HepG2 (cell line): ENCODE measurements at regions not wholly inside any gene's neighbourhood (a gene's known extent, or its start where the extent isn't known, plus 50 kb on each side); places are given as distances from the start of the nearest gene placed in this dataset.

Source experiments
- ATAC-seq: fragments of 200-7000 bp; cut with Tn5 transposase; 3 replicates; pipeline ENCODE4 v1.9.1; 2020; ENCODE audit warnings: mild to moderate bottlenecking, moderate library complexity
- BruUV-seq: library from RNA; stranded (reverse); fragments of 400-500 nt; replicated peaks from 2 replicates; lab custom pipeline; 2021; lab: Mats Ljungman, UMichigan
- CTCF ChIA-PET: fragments of 300-600 bp; formaldehyde crosslinking; extraction: SDS; loops from one replicate; lab custom pipeline; 2021; ENCODE audit warnings: low total read pairs, inconsistent platforms, low intra/inter-chr PET ratio; lab: Yijun Ruan, JAX
- POLR2A ChIA-PET: fragments of 350-600 bp; sonication (Branson Sonifier 250); formaldehyde crosslinking; loops from one replicate; lab custom pipeline; 2020; ENCODE audit warnings: antibody characterized with exemption, inconsistent platforms; lab: Yijun Ruan, JAX
- DNase-seq: peaks from one replicate; pipeline ENCODE4 v3.0.0-alpha.2; 2015; ENCODE audit warnings: low spot score
- FAIRE-seq: peaks from 3 replicates; lab custom pipeline; 2011; peaks lifted over from hg19 to GRCh38; lab: Jason Lieb, UNC
- H2AFZ ChIP-seq: one replicate; pipeline ENCODE4 v1.6.1; 2011; ENCODE audit warnings: low read length, inconsistent platforms
- H3K27ac ChIP-seq: fragments of 300-600 bp; 3 replicates; pipeline ENCODE4 v1.8.0; 2011; ENCODE audit warnings: mixed run types, mild to moderate bottlenecking, mixed read lengths, low read length, inconsistent platforms; ENCODE audit not compliant: insufficient read depth; ENCODE audit errors: extremely low read length
- H3K27me3 ChIP-seq, 2 experiments: fragments of 200-600 bp in 1 of 2; 2 replicates in 1 of 2; 3 replicates in 1 of 2; pipeline versions ENCODE4 v1.6.0 to v1.8.0; 2011; ENCODE audit warnings: low read length in 2 of 2, mild to moderate bottlenecking in 2 of 2, moderate library complexity in 2 of 2, inconsistent platforms in 1 of 2; ENCODE audit not compliant: insufficient read depth in 2 of 2, control insufficient read depth in 1 of 2
- H3K36me3 ChIP-seq, 2 experiments: fragments of 200-600 bp in 1 of 2; replicated peaks in 1 of 2; 2 replicates in 1 of 2; 3 replicates in 1 of 2; pipeline versions ENCODE4 v1.5.1 to v1.8.0; 2011; ENCODE audit warnings: low read length in 2 of 2, inconsistent platforms in 1 of 2; ENCODE audit not compliant: insufficient read depth in 2 of 2, control insufficient read depth in 1 of 2
- H3K4me1 ChIP-seq: 2 replicates; pipeline ENCODE4 v1.5.1; 2012; ENCODE audit warnings: low read length, inconsistent platforms; ENCODE audit not compliant: insufficient read depth
- H3K4me2 ChIP-seq: 2 replicates; pipeline ENCODE4 v1.6.0; 2011; ENCODE audit warnings: low read depth, low read length, inconsistent platforms
- H3K4me3 ChIP-seq, 3 experiments: fragments of 200-600 bp in 1 of 3; sonication (generic), shearing (Covaris generic) in 1 of 3; replicated peaks in 1 of 3; 2 replicates each; pipeline ENCODE4 v1.5.1; 2011 to 2016; ENCODE audit warnings: low read length in 3 of 3, inconsistent platforms in 2 of 3, low read depth in 2 of 3, mild to moderate bottlenecking in 2 of 3, control low read depth in 1 of 3, mixed read lengths in 1 of 3; ENCODE audit not compliant: insufficient read depth in 1 of 3
- H3K79me2 ChIP-seq: one replicate; pipeline ENCODE4 v1.6.1; 2011; ENCODE audit warnings: low read length, inconsistent platforms; ENCODE audit not compliant: insufficient read depth
- H3K9ac ChIP-seq: 2 replicates; pipeline ENCODE4 v1.6.0; 2011; ENCODE audit warnings: mild to moderate bottlenecking, low read depth, low read length, inconsistent platforms; ENCODE audit not compliant: insufficient read depth
- H3K9me3 ChIP-seq: 2 replicates; pipeline ENCODE4 v1.5.1; 2012; ENCODE audit warnings: mild to moderate bottlenecking, low read length
- H4K20me1 ChIP-seq: 2 replicates; pipeline ENCODE4 v1.6.0; 2011; ENCODE audit warnings: inconsistent platforms, mild to moderate bottlenecking, low read length, moderate library complexity; ENCODE audit not compliant: insufficient read depth
- ATM ChIP-seq: fragments of 450-650 bp; IDR thresholded peaks from 2 replicates; pipeline ENCODE4 v1.7.1; 2017; ENCODE audit warnings: mild to moderate bottlenecking, borderline replicate concordance
- ELF4 ChIP-seq: sonication (generic); formaldehyde crosslinking; IDR thresholded peaks from 2 replicates; pipeline ENCODE4 v1.5.0; 2020; ENCODE audit warnings: missing genetic modification reagents, mild to moderate bottlenecking, moderate library complexity, borderline replicate concordance
- EP300 ChIP-seq, 3 experiments: sonication (generic) in 1 of 3; formaldehyde crosslinking in 1 of 3; IDR thresholded peaks; 2 replicates each; pipeline versions ENCODE4 v1.5.1 to v1.6.1; 2011 to 2020; ENCODE audit warnings: low read depth in 2 of 3, low read length in 2 of 3, borderline replicate concordance in 1 of 3, improper control_type of control experiment in 1 of 3, mild to moderate bottlenecking in 1 of 3, missing genetic modification reagents in 1 of 3, moderate library complexity in 1 of 3
- HCFC1 ChIP-seq: fragments of 150-350 bp; IDR thresholded peaks from 2 replicates; pipeline ENCODE4 v1.6.1; 2014; ENCODE audit warnings: low read depth, low read length
- LCORL ChIP-seq, 2 experiments: fragments of 450-650 bp in 1 of 2; sonication (generic) in 1 of 2; formaldehyde crosslinking in 1 of 2; IDR thresholded peaks; 2 replicates each; pipeline versions ENCODE4 v1.5.0 to v1.6.1; 2017 to 2020; ENCODE audit warnings: antibody characterized with exemption in 1 of 2, missing genetic modification reagents in 1 of 2
- MXD4 ChIP-seq: IDR thresholded peaks from 2 replicates; pipeline ENCODE4 v1.6.1; 2016; ENCODE audit warnings: mild to moderate bottlenecking, missing biosample characterization, missing genetic modification reagents
- NFE2L2 ChIP-seq: fragments of 150-350 bp; IDR thresholded peaks from 2 replicates; pipeline ENCODE4 v1.6.1; 2014; ENCODE audit warnings: low read length
- PHF20 ChIP-seq: sonication (generic); formaldehyde crosslinking; IDR thresholded peaks from 2 replicates; pipeline ENCODE4 v1.5.0; 2020; ENCODE audit warnings: mild to moderate bottlenecking, missing genetic modification reagents
- POLR2G ChIP-seq: fragments of 200-400 bp; formaldehyde crosslinking; IDR thresholded peaks from 2 replicates; pipeline ENCODE4 v1.6.1; 2018; ENCODE audit warnings: mild to moderate bottlenecking, low read depth, low read length, moderate library complexity
- SMAD9 ChIP-seq: sonication (generic); formaldehyde crosslinking; IDR thresholded peaks from 2 replicates; pipeline ENCODE4 v1.5.1; 2020; ENCODE audit warnings: mild to moderate bottlenecking, missing genetic modification reagents
- SMC3 ChIP-seq: IDR thresholded peaks from 2 replicates; pipeline ENCODE4 v1.6.1; 2011; ENCODE audit warnings: low read length, improper control_type of control experiment
- SP5 ChIP-seq: IDR thresholded peaks from 2 replicates; pipeline ENCODE4 v1.6.1; 2016; ENCODE audit warnings: low read depth, borderline replicate concordance
- ZMYM4 ChIP-seq: sonication (generic); formaldehyde crosslinking; IDR thresholded peaks from 2 replicates; pipeline ENCODE4 v1.8.1; 2023; ENCODE audit warnings: mild to moderate bottlenecking, missing genetic modification reagents
- ZNF234 ChIP-seq: sonication (generic); formaldehyde crosslinking; conservative IDR thresholded peaks from 2 replicates; pipeline ENCODE4 v1.5.1; 2020; ENCODE audit warnings: mild to moderate bottlenecking, missing genetic modification reagents
- ZNF235 ChIP-seq: sonication (generic); formaldehyde crosslinking; IDR thresholded peaks from 2 replicates; pipeline ENCODE4 v1.8.1; 2023; ENCODE audit warnings: mild to moderate bottlenecking, missing genetic modification reagents, borderline replicate concordance
- ZNF3 ChIP-seq: IDR thresholded peaks from 2 replicates; pipeline ENCODE4 v1.7.0; 2017; ENCODE audit warnings: inconsistent platforms
- ZNF441 ChIP-seq: sonication (generic); formaldehyde crosslinking; IDR thresholded peaks from 2 replicates; pipeline ENCODE4 v1.7.0; 2021; ENCODE audit warnings: missing genetic modification reagents, borderline replicate concordance
- WGBS: methylation state at CpG from one replicate; pipeline ENCODE4 v1.1.6; 2017; ENCODE audit warnings: low lambda C conversion rate; 5-methylcytosine and 5-hydroxymethylcytosine counted together
- in situ Hi-C: cut with HindIII; loops from 2 replicates; pipeline ENCODE4 v1.10.0; 2017; ENCODE audit warnings: low pct_unique_long_range_greater_than_20kb; ENCODE audit not compliant: extremely low pct_ligation_motif_present
- intact Hi-C: fragments of 100-400 bp; cut with micrococcal nuclease; formaldehyde crosslinking; loops from one replicate; pipeline ENCODE4 v1.10.0; 2022; ENCODE audit not compliant: unreplicated experiment
- TF ChIP-seq, protein P1 (sequence below): sonication (generic); formaldehyde crosslinking; IDR thresholded peaks from 2 replicates; pipeline ENCODE4 v1.9.0; 2021; ENCODE audit warnings: missing genetic modification reagents, borderline replicate concordance

DNA sequence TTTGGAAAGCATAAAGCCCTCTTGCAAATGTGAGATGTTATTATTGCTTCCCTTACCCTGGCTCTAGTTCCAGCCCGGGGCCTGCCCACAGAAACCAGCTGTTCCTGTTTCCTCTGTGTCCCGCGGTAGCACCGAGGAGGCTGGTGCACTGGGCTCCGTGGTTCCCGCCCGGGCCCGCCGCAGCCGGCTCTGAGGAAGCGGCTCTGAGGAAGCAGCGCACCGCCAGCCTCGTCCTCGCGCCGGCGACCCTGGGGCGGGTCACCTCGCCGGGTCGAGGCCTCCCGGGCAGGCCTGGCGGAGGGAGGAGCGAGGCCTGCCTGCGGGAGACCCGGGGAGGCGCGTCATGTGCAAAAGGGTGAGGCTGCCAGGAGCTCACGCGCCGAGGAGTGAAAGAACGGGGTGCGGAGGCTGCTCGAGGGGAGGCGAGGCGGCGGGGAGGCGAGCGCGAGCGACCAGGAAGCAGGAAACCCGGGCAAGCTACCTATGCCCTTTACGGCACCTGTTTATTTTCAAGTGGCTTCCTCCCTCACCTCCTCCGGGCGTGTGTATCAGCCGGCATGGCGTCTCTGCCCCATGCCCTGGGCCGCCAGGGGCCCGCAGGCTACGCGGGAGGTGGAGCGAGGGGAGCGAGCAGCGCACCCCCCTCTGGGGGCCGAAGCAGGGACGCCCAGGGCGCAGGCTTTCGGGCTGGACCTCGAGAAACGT, 61.3 kb upstream of the MEGF10 start:
- peaks cover 0 to 4% of the 10 kb centered on the region in 2 experiments; a peak in 1 of 5 replicates for H3K27me3 ChIP-seq
- no peak for DNase-seq
- H2AFZ ChIP-seq: no peak overlapping the region
- POLR2A ChIA-PET: no interaction called here
- BruUV-seq: no TSS peak
- no peaks in the 10 kb centered on the region for H3K9me3 ChIP-seq
- no peaks in the 10 kb centered on the region for H3K4me1 ChIP-seq
- H3K4me3 ChIP-seq: no peak overlapping the region
- no peaks in the 10 kb centered on the region for H4K20me1 ChIP-seq
- TF ChIP-seq POLR2G (no peak), PHF20 (CRISPR knock-in tag) (no peak), SMC3 (no peak), SP5 (no peak), ZNF234 (CRISPR knock-in tag) (no peak), HCFC1 (no peak), ZNF441 (CRISPR knock-in tag) (no peak), EP300 (IDR thresholded peaks at IDR 0.05; ENCODE audit: low read depth in 2 of 2, low read length in 2 of 2) (no peak), EP300 (CRISPR knock-in tag; IDR thresholded peaks at IDR 0.05; ENCODE audit: borderline replicate concordance) (no peak), NFE2L2 (no peak), MXD4 (no peak), LCORL (IDR thresholded peaks at IDR 0.05) (no peak), LCORL (CRISPR knock-in tag; IDR thresholded peaks at IDR 0.05) (no peak), ZNF3 (no peak), SMAD9 (CRISPR knock-in tag) (no peak), ELF4 (no peak), ZMYM4 (CRISPR knock-in tag) (no peak), ZNF235 (CRISPR knock-in tag) (no peak), ATM (no peak)
- TF ChIP-seq, protein P1, sequence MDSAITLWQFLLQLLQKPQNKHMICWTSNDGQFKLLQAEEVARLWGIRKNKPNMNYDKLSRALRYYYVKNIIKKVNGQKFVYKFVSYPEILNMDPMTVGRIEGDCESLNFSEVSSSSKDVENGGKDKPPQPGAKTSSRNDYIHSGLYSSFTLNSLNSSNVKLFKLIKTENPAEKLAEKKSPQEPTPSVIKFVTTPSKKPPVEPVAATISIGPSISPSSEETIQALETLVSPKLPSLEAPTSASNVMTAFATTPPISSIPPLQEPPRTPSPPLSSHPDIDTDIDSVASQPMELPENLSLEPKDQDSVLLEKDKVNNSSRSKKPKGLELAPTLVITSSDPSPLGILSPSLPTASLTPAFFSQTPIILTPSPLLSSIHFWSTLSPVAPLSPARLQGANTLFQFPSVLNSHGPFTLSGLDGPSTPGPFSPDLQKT (CRISPR knock-in tag): no peak
- TF ChIP-seq, all 625 proteins: peak for 0
- 61% methylated on average over 59 of the region's 61 CpGs for WGBS
- no peaks in the 10 kb centered on the region for H3K79me2 ChIP-seq
- no peak overlapping the region for H3K27ac ChIP-seq
- ATAC-seq (peak; percentile 45), FAIRE-seq (no peak)
- H3K4me2 ChIP-seq: no peak overlapping the region
- CTCF ChIA-PET: no interaction called here
- intact Hi-C loops (no loop called here), in situ Hi-C loops (no loop called here)
- H3K36me3 ChIP-seq: no peaks in the 10 kb centered on the region
- H3K9ac ChIP-seq: no peak overlapping the region
